Colonic mucosa (tissue), 4 donors: ENCODE measurements at regions not wholly inside any gene's neighbourhood (a gene's known extent, or its start where the extent isn't known, plus 50 kb on each side); places are given as distances from the start of the nearest gene placed in this dataset.

ENCODE experiments used
- DNase-seq: peaks from one replicate; pipeline ENCODE4 v3.0.0-alpha.2; 2020
- H3K27ac ChIP-seq: fragments of 200-600 bp; one replicate; pipeline ENCODE4 v1.8.0; 2021
- H3K27me3 ChIP-seq: fragments of 200-600 bp; one replicate; pipeline ENCODE4 v1.8.0; 2021
- H3K36me3 ChIP-seq: fragments of 200-600 bp; one replicate; pipeline ENCODE4 v1.8.0; 2021
- H3K4me1 ChIP-seq: fragments of 200-600 bp; one replicate; pipeline ENCODE4 v1.8.0; 2021; ENCODE audit warnings: mild to moderate bottlenecking
- H3K4me3 ChIP-seq: fragments of 200-600 bp; one replicate; pipeline ENCODE4 v1.8.0; 2021
- H3K9ac ChIP-seq, 2 donors: one replicate each; pipeline ENCODE4 v1.7.0; 2013; ENCODE audit warnings: control low read depth in 2 of 2, low read depth in 2 of 2, low read length in 2 of 2
- H3K9me3 ChIP-seq: fragments of 200-600 bp; one replicate; pipeline ENCODE4 v1.8.0; 2021
- CTCF ChIP-seq: fragments of 200-600 bp; IDR thresholded peaks from one replicate; pipeline ENCODE4 v1.8.0; 2022; ENCODE audit warnings: antibody characterized with exemption, mild to moderate bottlenecking
- intact Hi-C: fragments of 100-400 bp; cut with DNase I; formaldehyde crosslinking; loops from one replicate; pipeline ENCODE4 v1.14.1; 2022
- donor health status: healthy.
- donor health status: DM: no; HTN: no; CAD: no.
- donor health status: DM: no; HTN: no; CAD: no.

- Histone ChIP-seq H3K4me1 (no peaks in the 10 kb centered on the region), H3K27me3 (no peaks in the 10 kb centered on the region), H3K9me3 (no peaks in the 10 kb centered on the region), H3K36me3 (no peaks in the 10 kb centered on the region), H3K27ac (no peak overlapping the region), H3K4me3 (no peak overlapping the region), H3K9ac (no peak overlapping the region)
- intact Hi-C loops: no loop called here
- TF ChIP-seq CTCF: no peak
- DNase-seq: no peak
These were observed 277.0 kb upstream of the PLSCR5 start for GRCh38 chr3:146881966-146882760.

GRCh38 chr3:146881356-146881755, 276.2 kb upstream of the PLSCR5 start:
- Histone ChIP-seq H3K4me3 (no peak overlapping the region), H3K27ac (no peak overlapping the region), H3K36me3 (no peaks in the 10 kb centered on the region), H3K27me3 (no peaks in the 10 kb centered on the region), H3K4me1 (no peaks in the 10 kb centered on the region), H3K9ac (no peak overlapping the region), H3K9me3 (no peaks in the 10 kb centered on the region)
- intact Hi-C loops: no loop called here
- no peak for DNase-seq
- TF ChIP-seq CTCF: no peak

GRCh38 chr3:146873748-146874147, 268.6 kb upstream of the PLSCR5 start:
- no peak overlapping the region for H3K4me3 ChIP-seq
- no peak overlapping the region for H3K27ac ChIP-seq
- no peak for DNase-seq
- H3K9ac ChIP-seq: no peak overlapping the region
- intact Hi-C loops: no loop called here
- no peaks in the 10 kb centered on the region for H3K9me3 ChIP-seq
- no peaks in the 10 kb centered on the region for H3K4me1 ChIP-seq
- TF ChIP-seq CTCF: no peak
- no peaks in the 10 kb centered on the region for H3K27me3 ChIP-seq
- no peaks in the 10 kb centered on the region for H3K36me3 ChIP-seq

- no peaks in the 10 kb centered on the region for H3K9me3 ChIP-seq
- no peak for TF ChIP-seq CTCF
- no peaks in the 10 kb centered on the region for H3K4me1 ChIP-seq
- H3K4me3 ChIP-seq: no peak overlapping the region
- intact Hi-C loops: no loop called here
- DNase-seq: no peak
- no peak overlapping the region for H3K9ac ChIP-seq
- no peaks in the 10 kb centered on the region for H3K27me3 ChIP-seq
- no peak overlapping the region for H3K27ac ChIP-seq
- H3K36me3 ChIP-seq: no peaks in the 10 kb centered on the region
These were observed 260.1 kb upstream of the PLSCR5 start for GRCh38 chr3:146865175-146865755.

GRCh38 chr3:146861262-146861661, 256.1 kb upstream of the PLSCR5 start:
- H3K36me3 ChIP-seq: no peaks in the 10 kb centered on the region
- no peak for TF ChIP-seq CTCF
- DNase-seq: no peak
- no peak overlapping the region for H3K27ac ChIP-seq
- intact Hi-C loops: no loop called here
- no peaks in the 10 kb centered on the region for H3K4me1 ChIP-seq
- no peak overlapping the region for H3K4me3 ChIP-seq
- no peaks in the 10 kb centered on the region for H3K9me3 ChIP-seq
- H3K9ac ChIP-seq: no peak overlapping the region
- no peaks in the 10 kb centered on the region for H3K27me3 ChIP-seq
